Neural cell (in vitro differentiated cells): ENCODE measurements at regions not wholly inside any gene's neighbourhood (a gene's known extent, or its start where the extent isn't known, plus 50 kb on each side); places are given as distances from the start of the nearest gene placed in this dataset.

ENCODE experiments used
- CTCF ChIP-seq: fragments of 450-650 bp; IDR thresholded peaks from 2 replicates; pipeline ENCODE4 v1.5.1; 2014; ENCODE audit warnings: antibody characterized with exemption, mild to moderate bottlenecking, moderate library complexity; ENCODE audit not compliant: poor library complexity, severe bottlenecking
- EZH2 ChIP-seq: fragments of 200-600, 300-800 bp; shearing (Covaris generic), sonication (generic); IDR thresholded peaks from 2 replicates; pipeline ENCODE4 v1.6.1; 2014; ENCODE audit warnings: antibody characterized with exemption, low read length, borderline replicate concordance, mild to moderate bottlenecking; ENCODE audit not compliant: insufficient read depth, poor library complexity, severe bottlenecking
- MXI1 ChIP-seq: fragments of 450-650 bp; conservative IDR thresholded peaks from 2 replicates; pipeline ENCODE4 v1.6.1; 2014; ENCODE audit warnings: antibody characterized with exemption, mild to moderate bottlenecking; ENCODE audit not compliant: poor library complexity, severe bottlenecking
- POLR2AphosphoS5 ChIP-seq: IDR thresholded peaks from 2 replicates; pipeline ENCODE4 v1.6.1; 2012
- REST ChIP-seq: IDR thresholded peaks from 2 replicates; pipeline ENCODE4 v1.6.1; 2012; ENCODE audit warnings: borderline replicate concordance

DNA sequence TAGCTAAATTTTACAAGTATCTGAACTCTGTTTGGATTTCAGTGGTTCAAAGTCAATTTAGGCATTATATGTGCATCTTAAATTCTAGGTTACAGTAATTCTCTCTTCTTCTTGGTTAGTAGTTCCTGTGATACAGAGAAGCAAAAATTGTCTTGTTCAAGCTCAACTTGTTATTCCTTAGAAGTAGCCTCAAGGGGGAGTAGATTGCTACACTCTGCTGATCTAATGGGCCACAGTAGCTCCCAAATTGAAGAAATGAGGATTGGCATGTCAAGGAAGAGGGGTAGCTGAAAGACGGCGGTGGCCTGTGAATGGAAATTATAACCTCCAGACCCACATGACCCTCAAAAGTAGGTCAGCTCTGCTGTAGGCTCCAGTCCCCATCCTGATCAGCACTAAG, 334.7 kb downstream of the HRH4 start:
- TF ChIP-seq REST, result no peak
- no peak for TF ChIP-seq CTCF
- no peak for TF ChIP-seq EZH2
- no peak for TF ChIP-seq MXI1
- no peak for TF ChIP-seq POLR2AphosphoS5
